ENCODE measurements at regions not wholly inside any gene's neighbourhood (a gene's known extent, or its start where the extent isn't known, plus 50 kb on each side); places are given as distances from the start of the nearest gene placed in this dataset.
"Not testable (repeated sequence)": the region's sequence is repeated elsewhere in the genome, so short reads cannot be mapped to it uniquely, and the experiment has no call there.

- no peak for DNase-seq
Observed at GRCh38 chr6:115796829-115797228, 263.9 kb downstream of the FRK start.

GRCh38 chr6:115796061-115796460 lies 264.6 kb downstream of the FRK start:
- DNase-seq = no peak

- no peak for DNase-seq
Observed at GRCh38 chr6:115783402-115784061, 277.2 kb downstream of the FRK start.

- DNase-seq = no peak
Observed at GRCh38 chr6:115782612-115783011, 278.1 kb downstream of the FRK start.

- no peak for DNase-seq
Observed at GRCh38 chr6:115773741-115774140, 286.9 kb downstream of the FRK start.

- DNase-seq = no peak
Observed at GRCh38 chr6:115770851-115771250, 289.8 kb downstream of the FRK start.

- no peak for DNase-seq
Observed at GRCh38 chr6:115768500-115768899, 292.2 kb downstream of the FRK start.

GRCh38 chr6:115767931-115768330 lies 292.8 kb downstream of the FRK start:
- DNase-seq = no peak

GRCh38 chr6:115766745-115767462 lies 293.8 kb downstream of the FRK start:
- DNase-seq = peak; percentile 81 to 85

GRCh38 chr6:115765966-115766365 lies 294.7 kb downstream of the FRK start:
- no peak for DNase-seq

- no peak for DNase-seq
Observed at GRCh38 chr6:115759051-115759450, 301.6 kb downstream of the FRK start.

- DNase-seq = no peak
Observed at GRCh38 chr6:115753446-115753845, 307.2 kb downstream of the FRK start.

GRCh38 chr6:115750946-115751345 lies 309.7 kb downstream of the FRK start:
- no peak for DNase-seq

GRCh38 chr6:115750292-115750691 lies 310.4 kb downstream of the FRK start:
- no peak for DNase-seq

GRCh38 chr6:115747719-115748118 lies 313.0 kb downstream of the FRK start:
- no peak for DNase-seq

GRCh38 chr6:115746583-115746982 lies 314.1 kb downstream of the FRK start:
- DNase-seq = not testable (repeated sequence)

GRCh38 chr6:115740907-115741306 lies 319.8 kb downstream of the FRK start:
- no peak for DNase-seq

GRCh38 chr6:115735610-115736009 lies 325.1 kb downstream of the FRK start:
- DNase-seq = no peak

GRCh38 chr6:115733426-115733825 lies 327.3 kb downstream of the FRK start:
- DNase-seq = no peak

GRCh38 chr6:115729036-115729435 lies 331.7 kb downstream of the FRK start:
- no peak for DNase-seq

- no peak for DNase-seq
Observed at GRCh38 chr6:115728171-115728570, 332.5 kb downstream of the FRK start.

- no peak for DNase-seq
Observed at GRCh38 chr6:115721564-115721963, 339.1 kb downstream of the FRK start.

GRCh38 chr6:115720900-115721299 lies 339.8 kb downstream of the FRK start:
- no peak for DNase-seq

GRCh38 chr6:115717472-115717871 lies 343.2 kb downstream of the FRK start:
- no peak for DNase-seq

GRCh38 chr6:115717062-115717461 lies 343.6 kb downstream of the FRK start:
- no peak for DNase-seq

All from NCI-H526 (cell line).